GM10266 (cell line): ENCODE measurements at regions not wholly inside any gene's neighbourhood (a gene's known extent, or its start where the extent isn't known, plus 50 kb on each side); places are given as distances from the start of the nearest gene placed in this dataset.

Source experiments
- DNase-seq: peaks from one replicate; pipeline ENCODE4 v3.0.0; 2012; ENCODE audit errors: extremely low spot score
- CTCF ChIP-seq: IDR thresholded peaks from 2 replicates; pipeline ENCODE4 v1.5.1; 2012; ENCODE audit warnings: mild to moderate bottlenecking, low read depth; ENCODE audit not compliant: control insufficient read depth, insufficient read depth; ENCODE audit errors: missing control alignments

- DNase-seq = no peak
- TF ChIP-seq CTCF = no peak
Measured at GRCh38 chr11:112723676-112724495, 237.3 kb upstream of the NCAM1 start.

- no peak for DNase-seq
- no peak for TF ChIP-seq CTCF
Measured at GRCh38 chr11:112724496-112724790, 236.8 kb upstream of the NCAM1 start.

GRCh38 chr11:112725636-112726035, 235.6 kb upstream of the NCAM1 start:
- no peak for TF ChIP-seq CTCF
- no peak for DNase-seq

- TF ChIP-seq CTCF = no peak
- no peak for DNase-seq
Measured at GRCh38 chr11:112727341-112727841, 233.8 kb upstream of the NCAM1 start.

- no peak for TF ChIP-seq CTCF
- DNase-seq = no peak
Measured at GRCh38 chr11:112728288-112728687, 232.9 kb upstream of the NCAM1 start.

GRCh38 chr11:112728716-112729115, 232.5 kb upstream of the NCAM1 start:
- no peak for TF ChIP-seq CTCF
- no peak for DNase-seq

- DNase-seq = no peak
Measured at GRCh38 chr11:112730591-112730990, 230.6 kb upstream of the NCAM1 start.

More at GRCh38 chr11:112730591-112730990, 230.6 kb upstream of the NCAM1 start:
- no peak for TF ChIP-seq CTCF
